ENCODE measurements at regions not wholly inside any gene's neighbourhood (a gene's known extent, or its start where the extent isn't known, plus 50 kb on each side); places are given as distances from the start of the nearest gene placed in this dataset.

DNA sequence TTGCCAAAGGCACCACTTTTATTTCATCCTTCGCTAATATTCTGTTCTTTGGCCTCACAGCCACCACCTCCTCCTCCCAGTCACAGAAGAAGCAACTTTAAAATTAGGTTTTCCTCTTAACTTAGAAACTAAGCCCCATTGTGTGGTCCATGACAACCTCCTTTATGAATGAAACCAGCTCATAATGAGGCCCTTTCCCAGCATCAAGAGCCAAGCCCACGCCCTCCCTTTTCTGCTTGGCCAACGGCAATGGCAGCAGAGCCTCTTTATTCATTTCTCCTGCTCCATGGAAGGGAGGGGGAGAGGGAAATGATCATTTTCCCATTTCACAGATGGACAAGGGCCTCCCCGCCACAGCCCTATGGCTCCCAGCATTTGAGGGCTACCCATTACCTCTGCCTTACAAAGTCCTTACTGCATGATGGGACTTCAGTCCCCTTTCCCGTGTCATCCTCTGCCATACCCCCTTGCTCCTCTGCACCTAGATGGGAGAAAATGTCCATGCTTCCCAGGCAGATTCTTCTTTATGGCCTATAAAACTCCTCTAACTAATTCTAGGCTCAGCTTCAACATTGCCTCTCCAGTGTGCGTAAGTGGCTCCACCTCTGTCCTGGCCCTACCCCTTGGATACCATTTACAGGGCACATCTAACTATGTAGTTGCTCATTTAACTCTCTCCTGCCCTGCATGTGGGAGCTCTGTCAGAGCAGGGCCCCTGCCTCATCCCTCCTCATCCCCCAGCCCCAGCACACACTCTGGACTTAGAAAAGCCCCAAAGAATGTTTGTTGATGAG lies 475.5 kb downstream of the RPS24 start:
- Histone ChIP-seq H3K4me2 (no peak overlapping the region), H3K36me3 (replicated peaks in 1 of 2; ENCODE audit: control insufficient read depth in 1 of 2, insufficient read depth in 2 of 2, low read length in 1 of 2) (no peaks in the 10 kb centered on the region), H3K9ac (no peak overlapping the region), H3K9me2 (no peaks in the 10 kb centered on the region), H3K27ac (ENCODE audit: low read depth in 2 of 2, low read length in 1 of 2) (no peak overlapping the region; a peak in 1 of 4 replicates), H3K4me3 (ENCODE audit: low read depth in 2 of 2, low read length in 1 of 2) (no peak overlapping the region), H3K79me2 (ENCODE audit: insufficient read depth) (no peaks in the 10 kb centered on the region), H3K4me1 (ENCODE audit: control insufficient read depth in 1 of 2, insufficient read depth in 2 of 2, low read depth in 1 of 2, low read length in 1 of 2) (peaks cover 0 to 35% of the 10 kb centered on the region in 2 experiments; a peak in 2 of 4 replicates), H3K27me3 (ENCODE audit: insufficient read depth) (no peaks in the 10 kb centered on the region), H3F3A (replicated peaks; ENCODE audit: insufficient read depth) (no peaks in the 10 kb centered on the region), H2AFZ (ENCODE audit: low read depth) (no peak overlapping the region), H4K20me1 (ENCODE audit: insufficient read depth) (no peaks in the 10 kb centered on the region), H3K9me3 (0 out of 2 replicates have a peak, but pooled peaks cover 7% of the 10 kb centered on the region)
- CTCF ChIA-PET = interaction anchor here (1.0 to 1.6 kb wide), 3 partner anchors 70 to 686 kb away, joined by 3 to 5 read pairs (median 4); no protein-coding TSS in a partner anchor
- no peak for DNase-seq
- no peak for TF ChIP-seq GABPA (IDR thresholded peaks at IDR 0.05; ENCODE audit: low read depth)
- TF ChIP-seq MEF2A (IDR thresholded peaks at IDR 0.05; ENCODE audit: borderline replicate concordance, low read depth) = no peak
- TF ChIP-seq, protein P1, sequence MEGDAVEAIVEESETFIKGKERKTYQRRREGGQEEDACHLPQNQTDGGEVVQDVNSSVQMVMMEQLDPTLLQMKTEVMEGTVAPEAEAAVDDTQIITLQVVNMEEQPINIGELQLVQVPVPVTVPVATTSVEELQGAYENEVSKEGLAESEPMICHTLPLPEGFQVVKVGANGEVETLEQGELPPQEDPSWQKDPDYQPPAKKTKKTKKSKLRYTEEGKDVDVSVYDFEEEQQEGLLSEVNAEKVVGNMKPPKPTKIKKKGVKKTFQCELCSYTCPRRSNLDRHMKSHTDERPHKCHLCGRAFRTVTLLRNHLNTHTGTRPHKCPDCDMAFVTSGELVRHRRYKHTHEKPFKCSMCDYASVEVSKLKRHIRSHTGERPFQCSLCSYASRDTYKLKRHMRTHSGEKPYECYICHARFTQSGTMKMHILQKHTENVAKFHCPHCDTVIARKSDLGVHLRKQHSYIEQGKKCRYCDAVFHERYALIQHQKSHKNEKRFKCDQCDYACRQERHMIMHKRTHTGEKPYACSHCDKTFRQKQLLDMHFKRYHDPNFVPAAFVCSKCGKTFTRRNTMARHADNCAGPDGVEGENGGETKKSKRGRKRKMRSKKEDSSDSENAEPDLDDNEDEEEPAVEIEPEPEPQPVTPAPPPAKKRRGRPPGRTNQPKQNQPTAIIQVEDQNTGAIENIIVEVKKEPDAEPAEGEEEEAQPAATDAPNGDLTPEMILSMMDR (IDR thresholded peaks at IDR 0.05) = no peak
- no peak for TF ChIP-seq NRF1 (IDR thresholded peaks at IDR 0.05; ENCODE audit: low read depth, low read length)
- no peak for TF ChIP-seq MXI1 (IDR thresholded peaks at IDR 0.05; ENCODE audit: low read depth, low read length)
- no peak for TF ChIP-seq ELF1 (IDR thresholded peaks at IDR 0.05)
- no peak for TF ChIP-seq NFIC (IDR thresholded peaks at IDR 0.05; ENCODE audit: borderline replicate concordance)
- TF ChIP-seq, protein P2, sequence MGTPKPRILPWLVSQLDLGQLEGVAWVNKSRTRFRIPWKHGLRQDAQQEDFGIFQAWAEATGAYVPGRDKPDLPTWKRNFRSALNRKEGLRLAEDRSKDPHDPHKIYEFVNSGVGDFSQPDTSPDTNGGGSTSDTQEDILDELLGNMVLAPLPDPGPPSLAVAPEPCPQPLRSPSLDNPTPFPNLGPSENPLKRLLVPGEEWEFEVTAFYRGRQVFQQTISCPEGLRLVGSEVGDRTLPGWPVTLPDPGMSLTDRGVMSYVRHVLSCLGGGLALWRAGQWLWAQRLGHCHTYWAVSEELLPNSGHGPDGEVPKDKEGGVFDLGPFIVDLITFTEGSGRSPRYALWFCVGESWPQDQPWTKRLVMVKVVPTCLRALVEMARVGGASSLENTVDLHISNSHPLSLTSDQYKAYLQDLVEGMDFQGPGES (IDR thresholded peaks at IDR 0.05; ENCODE audit: low read depth, low read length) = no peak
- POLR2A ChIA-PET = no interaction called here
- 85% methylated on average over 6 of the region's 6 CpGs for WGBS (ENCODE audit: low lambda C conversion rate)

DNA sequence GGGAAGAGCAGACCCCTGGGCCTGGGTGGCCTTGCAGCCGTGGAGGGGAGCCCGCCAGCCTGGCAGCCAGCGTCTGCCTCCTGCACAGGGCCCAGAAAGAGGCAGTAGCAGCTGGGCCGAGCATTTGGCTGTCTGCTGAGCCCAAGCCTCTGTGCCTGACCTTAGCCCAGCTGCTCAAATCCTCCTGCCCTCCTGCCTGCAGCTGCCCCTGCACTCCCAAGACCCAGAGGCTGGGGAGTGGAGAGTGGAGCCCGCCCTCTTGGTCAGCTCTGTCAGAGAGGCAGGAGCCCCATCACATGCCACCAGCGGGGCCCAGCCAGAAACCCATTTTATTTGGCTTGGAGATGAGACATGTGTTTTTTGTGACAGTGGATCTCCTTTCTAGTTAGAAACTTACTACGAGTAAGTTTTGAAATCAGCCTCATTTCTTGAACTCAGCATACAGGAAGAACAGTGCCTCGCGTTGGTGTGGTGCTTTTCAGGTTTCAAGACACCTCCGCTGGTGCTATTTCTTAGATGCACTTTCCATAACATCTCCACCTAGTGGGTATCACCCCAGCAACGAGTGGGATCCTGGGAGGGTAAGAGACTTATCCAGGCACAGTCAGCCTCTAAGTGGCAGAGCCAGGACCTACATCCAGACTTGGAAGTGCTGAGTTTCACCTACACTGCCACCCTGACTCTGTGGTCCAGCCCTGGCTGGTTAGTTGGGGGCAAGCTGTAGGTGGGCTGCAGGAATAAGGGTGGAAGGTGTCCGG lies 477.1 kb downstream of the RPS24 start:
- peaks cover 0 to 49% of the 10 kb centered on the region in 2 experiments; a peak in 2 of 4 replicates for H3K4me1 ChIP-seq (ENCODE audit: control insufficient read depth in 1 of 2, insufficient read depth in 2 of 2, low read depth in 1 of 2, low read length in 1 of 2)
- no peaks in the 10 kb centered on the region for H3K79me2 ChIP-seq (ENCODE audit: insufficient read depth)
- H4K20me1 ChIP-seq (ENCODE audit: insufficient read depth) = no peaks in the 10 kb centered on the region
- no peak overlapping the region for H3K4me2 ChIP-seq
- no peaks in the 10 kb centered on the region for H3K36me3 ChIP-seq (replicated peaks in 1 of 2; ENCODE audit: control insufficient read depth in 1 of 2, insufficient read depth in 2 of 2, low read length in 1 of 2)
- POLR2A ChIA-PET = no interaction called here
- H3K27ac ChIP-seq (ENCODE audit: low read depth in 2 of 2, low read length in 1 of 2) = peak overlapping the region in 1 of 2 experiments; percentile 58; a peak in 2 of 4 replicates
- H2AFZ ChIP-seq (ENCODE audit: low read depth) = no peak overlapping the region
- 0 out of 2 replicates have a peak, but pooled peaks have one; percentile 15 for TF ChIP-seq RAD21 (IDR thresholded peaks at IDR 0.05; ENCODE audit: low read length)
- no peak for TF ChIP-seq TCF12 (IDR thresholded peaks at IDR 0.05)
- H3F3A ChIP-seq (replicated peaks; ENCODE audit: insufficient read depth) = no peaks in the 10 kb centered on the region
- no peak overlapping the region for H3K9ac ChIP-seq
- WGBS (ENCODE audit: low lambda C conversion rate) = 73% methylated on average over 10 of the region's 12 CpGs
- H3K27me3 ChIP-seq (ENCODE audit: insufficient read depth) = no peaks in the 10 kb centered on the region
- 0 out of 2 replicates have a peak, but pooled peaks cover 4% of the 10 kb centered on the region for H3K9me3 ChIP-seq
- no peak for DNase-seq
- no peaks in the 10 kb centered on the region for H3K9me2 ChIP-seq
- CTCF ChIA-PET = interaction anchor here (0.6 to 1.6 kb wide), 2 partner anchors 463 to 556 kb away, joined by 3 to 4 read pairs; no protein-coding TSS in a partner anchor
- H3K4me3 ChIP-seq (ENCODE audit: low read depth in 2 of 2, low read length in 1 of 2) = no peak overlapping the region
